SK-N-SH treated with all-trans-retinoic acid at 6 μM for 48 hours (cell line): ENCODE measurements at regions not wholly inside any gene's neighbourhood (a gene's known extent, or its start where the extent isn't known, plus 50 kb on each side); places are given as distances from the start of the nearest gene placed in this dataset.

ENCODE experiments used
- ATAC-seq: fragments of 200-7000 bp; cut with Tn5 transposase; 3 replicates; pipeline ENCODE4 v1.9.1; 2020; ENCODE audit warnings: mild to moderate bottlenecking, moderate library complexity
- ARNTL ChIP-seq: fragments of 450-650 bp; formaldehyde crosslinking; IDR thresholded peaks from 2 replicates; pipeline ENCODE4 v1.5.0; 2020; ENCODE audit warnings: low read depth, mild to moderate bottlenecking, moderate library complexity, borderline replicate concordance
- CREB5 ChIP-seq: fragments of 250-450 bp; sonication (Bioruptor Pico); IDR thresholded peaks from 2 replicates; pipeline ENCODE4 v1.5.1; 2020; ENCODE audit warnings: low read depth, mild to moderate bottlenecking, moderate library complexity
- CSDC2 ChIP-seq: fragments of 250-450 bp; sonication (Bioruptor Pico); IDR thresholded peaks from 2 replicates; pipeline ENCODE4 v1.5.0; 2020; ENCODE audit warnings: mild to moderate bottlenecking, moderate library complexity
- ESRRG ChIP-seq: fragments of 250-450 bp; sonication (Bioruptor Pico); IDR thresholded peaks from 2 replicates; pipeline ENCODE4 v1.6.1; 2021; ENCODE audit warnings: mild to moderate bottlenecking
- GLIS3 ChIP-seq: fragments of 250-450 bp; sonication (Bioruptor Pico); IDR thresholded peaks from 2 replicates; pipeline ENCODE4 v1.5.0; 2020; ENCODE audit warnings: mild to moderate bottlenecking, moderate library complexity
- ISL1 ChIP-seq: fragments of 250-450 bp; sonication (Bioruptor Pico); IDR thresholded peaks from 2 replicates; pipeline ENCODE4 v2.1.2; 2022; ENCODE audit warnings: mild to moderate bottlenecking, moderate library complexity
- OSR1 ChIP-seq: fragments of 250-450 bp; sonication (Bioruptor Pico); IDR thresholded peaks from 2 replicates; pipeline ENCODE4 v1.8.0; 2022; ENCODE audit warnings: moderate library complexity, mild to moderate bottlenecking, inconsistent platforms
- POU6F1 ChIP-seq: fragments of 250-450 bp; sonication (Bioruptor Pico); IDR thresholded peaks from 2 replicates; pipeline ENCODE4 v1.8.0; 2021; ENCODE audit warnings: low read depth, mild to moderate bottlenecking, moderate library complexity, borderline replicate concordance
- PPARA ChIP-seq: fragments of 250-450 bp; sonication (Bioruptor Pico); IDR thresholded peaks from 2 replicates; pipeline ENCODE4 v1.5.0; 2020; ENCODE audit warnings: mild to moderate bottlenecking, borderline replicate concordance
- RARB ChIP-seq: fragments of 250-450 bp; sonication (Bioruptor Pico); IDR thresholded peaks from 2 replicates; pipeline ENCODE4 v1.8.0; 2021; ENCODE audit warnings: mild to moderate bottlenecking, moderate library complexity
- SNAI2 ChIP-seq: fragments of 250-450 bp; sonication (Bioruptor Pico); IDR thresholded peaks from 2 replicates; pipeline ENCODE4 v1.5.0; 2020; ENCODE audit warnings: mild to moderate bottlenecking, moderate library complexity
- TOX ChIP-seq: fragments of 250-450 bp; sonication (Bioruptor Pico); IDR thresholded peaks from 2 replicates; pipeline ENCODE4 v1.8.0; 2021; ENCODE audit warnings: mild to moderate bottlenecking, moderate library complexity, borderline replicate concordance
- TSHZ2 ChIP-seq: fragments of 250-450 bp; sonication (Bioruptor Pico); IDR thresholded peaks from 2 replicates; pipeline ENCODE4 v1.5.0; 2020; ENCODE audit warnings: mild to moderate bottlenecking, moderate library complexity
- ZC3H10 ChIP-seq: fragments of 250-450 bp; sonication (Bioruptor Pico); IDR thresholded peaks from 2 replicates; pipeline ENCODE4 v1.5.1; 2021; ENCODE audit warnings: mild to moderate bottlenecking, moderate library complexity
- ZFP30 ChIP-seq: fragments of 450-650 bp; formaldehyde crosslinking; IDR thresholded peaks from 2 replicates; pipeline ENCODE4 v1.5.0; 2022; ENCODE audit warnings: mild to moderate bottlenecking, moderate library complexity
- ZNF565 ChIP-seq: fragments of 450-650 bp; formaldehyde crosslinking; conservative IDR thresholded peaks from 2 replicates; pipeline ENCODE4 v1.5.0; 2020; ENCODE audit warnings: low read depth, mild to moderate bottlenecking, moderate library complexity
- ZNF70 ChIP-seq: fragments of 450-650 bp; formaldehyde crosslinking; IDR thresholded peaks from 2 replicates; pipeline ENCODE4 v1.5.0; 2020; ENCODE audit warnings: mild to moderate bottlenecking, moderate library complexity
- ZNF8 ChIP-seq: fragments of 450-650 bp; formaldehyde crosslinking; IDR thresholded peaks from 2 replicates; pipeline ENCODE4 v1.5.0; 2020; ENCODE audit warnings: mild to moderate bottlenecking, moderate library complexity
- TF ChIP-seq, protein P1 (sequence below): fragments of 250-450 bp; sonication (Bioruptor Pico); IDR thresholded peaks from 2 replicates; pipeline ENCODE4 v1.8.0; 2020; ENCODE audit warnings: mild to moderate bottlenecking, moderate library complexity, borderline replicate concordance
- TF ChIP-seq, protein P2 (sequence below): fragments of 250-450 bp; sonication (Bioruptor Pico); IDR thresholded peaks from 2 replicates; pipeline ENCODE4 v1.5.1; 2021; ENCODE audit warnings: mild to moderate bottlenecking, moderate library complexity

DNA sequence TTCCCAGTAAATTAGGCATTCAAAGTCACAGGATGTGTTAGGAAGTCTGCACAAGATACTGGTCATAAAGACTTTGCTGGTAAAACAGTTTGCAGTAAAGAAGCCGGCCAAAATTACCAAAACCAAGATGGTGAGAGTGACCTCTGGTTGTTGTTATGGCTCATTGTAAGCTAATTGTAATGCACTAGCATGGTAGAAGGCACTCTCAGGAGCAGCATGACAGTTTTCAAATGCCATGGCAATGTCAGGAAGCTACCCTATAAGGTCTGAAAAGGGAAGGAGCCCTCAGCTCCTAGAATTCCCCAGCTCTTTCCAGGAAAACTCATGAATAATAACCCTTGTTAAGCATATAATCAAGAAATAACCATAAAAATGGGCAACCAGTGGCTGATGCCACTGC lies 64.3 kb upstream of the TNC start:
- TF ChIP-seq ZNF565 (CRISPR knock-in tag), result no peak
- TF ChIP-seq ZC3H10, result no peak
- TF ChIP-seq OSR1, result no peak
- no peak for TF ChIP-seq PPARA (CRISPR knock-in tag)
- no peak for TF ChIP-seq POU6F1 (CRISPR knock-in tag)
- TF ChIP-seq ZNF8 (CRISPR knock-in tag), result no peak
- TF ChIP-seq, protein P1, sequence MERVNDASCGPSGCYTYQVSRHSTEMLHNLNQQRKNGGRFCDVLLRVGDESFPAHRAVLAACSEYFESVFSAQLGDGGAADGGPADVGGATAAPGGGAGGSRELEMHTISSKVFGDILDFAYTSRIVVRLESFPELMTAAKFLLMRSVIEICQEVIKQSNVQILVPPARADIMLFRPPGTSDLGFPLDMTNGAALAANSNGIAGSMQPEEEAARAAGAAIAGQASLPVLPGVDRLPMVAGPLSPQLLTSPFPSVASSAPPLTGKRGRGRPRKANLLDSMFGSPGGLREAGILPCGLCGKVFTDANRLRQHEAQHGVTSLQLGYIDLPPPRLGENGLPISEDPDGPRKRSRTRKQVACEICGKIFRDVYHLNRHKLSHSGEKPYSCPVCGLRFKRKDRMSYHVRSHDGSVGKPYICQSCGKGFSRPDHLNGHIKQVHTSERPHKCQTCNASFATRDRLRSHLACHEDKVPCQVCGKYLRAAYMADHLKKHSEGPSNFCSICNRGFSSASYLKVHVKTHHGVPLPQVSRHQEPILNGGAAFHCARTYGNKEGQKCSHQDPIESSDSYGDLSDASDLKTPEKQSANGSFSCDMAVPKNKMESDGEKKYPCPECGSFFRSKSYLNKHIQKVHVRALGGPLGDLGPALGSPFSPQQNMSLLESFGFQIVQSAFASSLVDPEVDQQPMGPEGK (CRISPR knock-in tag), result no peak
- TF ChIP-seq, protein P2, sequence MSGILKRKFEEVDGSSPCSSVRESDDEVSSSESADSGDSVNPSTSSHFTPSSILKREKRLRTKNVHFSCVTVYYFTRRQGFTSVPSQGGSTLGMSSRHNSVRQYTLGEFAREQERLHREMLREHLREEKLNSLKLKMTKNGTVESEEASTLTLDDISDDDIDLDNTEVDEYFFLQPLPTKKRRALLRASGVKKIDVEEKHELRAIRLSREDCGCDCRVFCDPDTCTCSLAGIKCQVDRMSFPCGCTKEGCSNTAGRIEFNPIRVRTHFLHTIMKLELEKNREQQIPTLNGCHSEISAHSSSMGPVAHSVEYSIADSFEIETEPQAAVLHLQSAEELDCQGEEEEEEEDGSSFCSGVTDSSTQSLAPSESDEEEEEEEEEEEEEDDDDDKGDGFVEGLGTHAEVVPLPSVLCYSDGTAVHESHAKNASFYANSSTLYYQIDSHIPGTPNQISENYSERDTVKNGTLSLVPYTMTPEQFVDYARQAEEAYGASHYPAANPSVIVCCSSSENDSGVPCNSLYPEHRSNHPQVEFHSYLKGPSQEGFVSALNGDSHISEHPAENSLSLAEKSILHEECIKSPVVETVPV (CRISPR knock-in tag), result no peak
- TF ChIP-seq GLIS3, result no peak
- TF ChIP-seq CREB5 (CRISPR knock-in tag), result no peak
- no peak for TF ChIP-seq ESRRG
- no peak for TF ChIP-seq ARNTL
- no peak for TF ChIP-seq SNAI2 (CRISPR knock-in tag)
- TF ChIP-seq CSDC2 (CRISPR knock-in tag), result no peak
- no peak for TF ChIP-seq ZNF70 (CRISPR knock-in tag)
- no peak for ATAC-seq

DNA sequence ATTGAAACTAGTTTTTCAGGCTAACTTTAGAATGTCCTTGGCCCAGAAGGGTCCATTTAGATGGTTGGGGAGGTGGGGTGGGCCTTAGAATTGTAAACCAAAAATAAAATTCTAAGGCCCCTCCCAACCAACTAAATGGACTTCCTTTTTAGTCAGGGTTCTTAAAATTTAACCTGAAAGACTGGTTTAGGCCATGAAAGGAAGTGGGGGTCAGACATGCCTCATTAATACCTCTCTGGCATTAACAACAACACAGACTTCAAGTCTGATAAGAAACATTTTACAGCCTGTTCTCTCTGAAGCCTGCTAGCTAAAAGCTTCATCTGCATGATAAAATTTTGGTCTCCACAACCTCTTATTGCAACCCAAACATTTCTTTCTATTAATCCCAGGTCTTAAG lies 65.5 kb upstream of the TNC start:
- TF ChIP-seq ISL1 (no peak), TOX (no peak), ZFP30 (no peak), RARB (CRISPR knock-in tag) (no peak), TSHZ2 (no peak), CSDC2 (CRISPR knock-in tag) (no peak), OSR1 (no peak), SNAI2 (CRISPR knock-in tag) (no peak), ESRRG (no peak), GLIS3 (no peak), ZC3H10 (no peak)
- TF ChIP-seq, protein P1 (CRISPR knock-in tag), result no peak
- TF ChIP-seq, protein P2 (CRISPR knock-in tag), result no peak
- TF ChIP-seq, all 23 proteins: peak for 0
- ATAC-seq, result no peak
